Uterus (tissue), 2 donors: ENCODE measurements at regions not wholly inside any gene's neighbourhood (a gene's known extent, or its start where the extent isn't known, plus 50 kb on each side); places are given as distances from the start of the nearest gene placed in this dataset.

ENCODE experiments used
- POLR2A ChIP-seq, 2 donors: fragments of 450-650 bp; IDR thresholded peaks; one replicate each; pipeline ENCODE4 v1.6.1; 2016; ENCODE audit warnings: antibody characterized with exemption in 2 of 2, mild to moderate bottlenecking in 1 of 2, moderate library complexity in 1 of 2
- TF ChIP-seq, protein P1 (sequence below), 4 experiments: fragments of 200-600 bp in 2 of 4; fragments of 450-650 bp in 2 of 4; sonication (generic) in 2 of 4; IDR thresholded peaks; one replicate each; pipeline ENCODE4 v1.5.1; 2016 to 2019; ENCODE audit warnings: antibody characterized with exemption in 4 of 4, mild to moderate bottlenecking in 2 of 4, moderate library complexity in 1 of 4

DNA sequence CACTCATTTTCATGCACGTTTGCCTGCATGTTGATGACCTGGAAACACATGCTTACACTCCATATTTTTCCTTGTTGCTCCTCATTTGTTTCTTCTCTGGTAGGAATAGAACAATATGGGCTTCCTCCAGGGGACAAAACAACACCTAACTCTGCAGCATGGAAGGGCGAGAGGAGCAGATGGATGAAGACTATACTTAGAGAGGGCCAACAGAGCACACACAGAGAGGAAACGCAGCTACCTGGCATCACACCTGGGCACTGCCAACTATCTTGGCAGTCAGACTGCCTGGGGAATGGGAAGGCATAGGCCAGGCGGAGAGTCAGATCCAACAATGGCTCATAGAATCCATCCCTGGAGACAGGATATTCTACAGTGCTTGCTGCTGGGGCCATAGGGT, 290.9 kb downstream of the CD83 start:
- TF ChIP-seq, protein P1, sequence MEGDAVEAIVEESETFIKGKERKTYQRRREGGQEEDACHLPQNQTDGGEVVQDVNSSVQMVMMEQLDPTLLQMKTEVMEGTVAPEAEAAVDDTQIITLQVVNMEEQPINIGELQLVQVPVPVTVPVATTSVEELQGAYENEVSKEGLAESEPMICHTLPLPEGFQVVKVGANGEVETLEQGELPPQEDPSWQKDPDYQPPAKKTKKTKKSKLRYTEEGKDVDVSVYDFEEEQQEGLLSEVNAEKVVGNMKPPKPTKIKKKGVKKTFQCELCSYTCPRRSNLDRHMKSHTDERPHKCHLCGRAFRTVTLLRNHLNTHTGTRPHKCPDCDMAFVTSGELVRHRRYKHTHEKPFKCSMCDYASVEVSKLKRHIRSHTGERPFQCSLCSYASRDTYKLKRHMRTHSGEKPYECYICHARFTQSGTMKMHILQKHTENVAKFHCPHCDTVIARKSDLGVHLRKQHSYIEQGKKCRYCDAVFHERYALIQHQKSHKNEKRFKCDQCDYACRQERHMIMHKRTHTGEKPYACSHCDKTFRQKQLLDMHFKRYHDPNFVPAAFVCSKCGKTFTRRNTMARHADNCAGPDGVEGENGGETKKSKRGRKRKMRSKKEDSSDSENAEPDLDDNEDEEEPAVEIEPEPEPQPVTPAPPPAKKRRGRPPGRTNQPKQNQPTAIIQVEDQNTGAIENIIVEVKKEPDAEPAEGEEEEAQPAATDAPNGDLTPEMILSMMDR (IDR thresholded peaks at IDR 0.05): no peak
- no peak for TF ChIP-seq POLR2A (IDR thresholded peaks at IDR 0.05)
